Stimulated activated CD4-positive, alpha-beta T cell treated with anti-CD3 and anti-CD28 coated beads, Interleukin-1b, Interleukin-23, amount 100 ng/mL, for 24 hours (primary cell): ENCODE measurements at regions not wholly inside any gene's neighbourhood (a gene's known extent, or its start where the extent isn't known, plus 50 kb on each side); places are given as distances from the start of the nearest gene placed in this dataset.

ENCODE experiments used
- DNase-seq, 4 experiments: peaks; one replicate each; pipeline ENCODE4 v3.0.0-alpha.2; 2020; ENCODE audit warnings: low read depth in 4 of 4, low spot score in 1 of 4

GRCh38 chr3:40593351-40593750 is 68.6 kb downstream of the ZNF621 start:
- no peak for DNase-seq

DNA sequence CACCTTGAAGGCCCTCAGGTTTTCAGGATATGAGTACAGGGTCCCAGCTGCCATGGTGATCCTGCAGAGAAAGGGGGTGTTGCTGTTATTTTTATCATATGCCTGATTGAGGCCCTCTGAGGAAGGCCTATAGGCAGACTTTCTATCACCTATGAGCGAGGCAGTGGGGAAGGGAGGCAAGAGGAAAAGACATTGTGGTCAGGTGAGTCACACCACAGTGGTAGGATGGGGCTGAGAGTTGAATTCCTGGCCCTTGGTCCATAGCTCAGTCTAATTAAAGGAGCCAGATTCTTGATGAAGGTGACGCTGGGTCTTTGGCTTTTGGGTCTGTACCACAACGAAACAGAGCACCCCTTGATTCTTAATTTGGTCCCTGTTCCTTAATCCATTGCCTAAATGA is 72.7 kb downstream of the ZNF621 start:
- no peak for DNase-seq

GRCh38 chr3:40598338-40598737 is 73.6 kb downstream of the ZNF621 start:
- no peak for DNase-seq

DNA sequence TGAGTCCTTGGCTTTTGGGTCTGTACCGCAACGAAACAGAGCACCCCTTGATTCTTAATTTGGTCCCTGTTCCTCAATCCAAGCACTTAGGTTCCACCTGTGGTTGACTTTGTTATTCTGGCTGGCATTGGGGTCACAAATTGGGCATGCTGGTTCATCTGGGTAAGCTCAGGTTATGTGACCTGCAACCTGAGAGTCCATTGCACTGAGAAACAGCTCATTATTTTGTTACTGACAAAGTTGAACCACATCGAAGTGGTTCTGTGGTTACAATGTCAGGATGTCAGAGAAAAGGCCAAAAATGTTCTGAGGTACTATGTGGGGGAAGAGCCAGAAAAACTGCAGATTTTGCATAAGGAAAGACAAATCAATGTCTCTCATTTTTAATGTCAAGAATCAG is 74.2 kb downstream of the ZNF621 start:
- DNase-seq = no peak

DNA sequence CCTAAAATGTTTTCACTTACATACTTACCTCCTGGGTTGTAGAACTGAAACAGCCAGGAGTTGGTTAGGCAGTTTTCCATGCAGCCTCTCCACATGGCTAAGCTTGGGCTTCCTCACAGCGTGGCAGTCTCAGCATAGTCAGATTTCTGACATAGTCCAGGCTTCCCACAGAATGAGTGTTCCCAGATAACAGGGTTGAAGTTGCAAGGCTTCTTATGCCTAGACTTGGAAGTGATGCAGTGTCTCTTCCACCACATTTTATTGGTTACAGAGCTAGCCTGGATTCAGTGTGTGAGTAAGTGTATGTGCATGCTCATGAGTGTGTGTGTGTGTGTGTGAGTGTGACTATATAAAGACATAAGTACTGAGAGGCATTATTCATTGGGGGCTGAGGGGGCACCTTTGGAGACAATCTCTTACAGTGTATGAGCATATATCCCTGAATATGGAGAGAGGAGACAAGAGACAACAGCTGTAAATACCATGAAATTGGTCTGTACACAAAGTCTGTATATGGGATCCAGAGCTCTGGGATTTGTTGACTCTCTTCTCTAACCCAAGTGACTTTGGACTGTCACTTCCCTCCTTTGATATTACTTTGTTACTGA is 78.1 kb downstream of the ZNF621 start:
- no peak for DNase-seq

DNA sequence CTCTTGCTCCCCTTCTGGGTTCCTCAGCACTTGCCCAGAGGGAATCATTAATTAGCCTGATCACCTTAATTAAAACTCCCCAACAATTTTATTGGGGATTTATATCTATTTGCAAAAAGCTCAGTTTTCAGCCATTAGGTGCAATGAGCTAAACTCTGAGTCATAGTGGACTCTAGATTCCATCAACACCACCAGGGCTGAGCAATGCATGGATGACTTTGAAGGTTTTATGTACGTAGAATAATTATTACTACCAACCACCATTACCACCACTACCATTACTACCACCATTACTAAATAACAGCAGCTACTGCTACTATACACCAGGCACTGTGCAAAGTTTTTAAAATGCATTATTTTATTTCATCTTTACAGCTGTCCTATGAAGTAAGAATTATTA is 81.2 kb downstream of the ZNF621 start:
- no peak for DNase-seq

- DNase-seq = no peak
Observed at GRCh38 chr3:40608091-40608490, 83.3 kb downstream of the ZNF621 start.

- DNase-seq = no peak
Observed at GRCh38 chr3:40613306-40613705, 88.5 kb downstream of the ZNF621 start.

- DNase-seq = no peak
Observed at GRCh38 chr3:40615110-40615915, 90.6 kb downstream of the ZNF621 start.

DNA sequence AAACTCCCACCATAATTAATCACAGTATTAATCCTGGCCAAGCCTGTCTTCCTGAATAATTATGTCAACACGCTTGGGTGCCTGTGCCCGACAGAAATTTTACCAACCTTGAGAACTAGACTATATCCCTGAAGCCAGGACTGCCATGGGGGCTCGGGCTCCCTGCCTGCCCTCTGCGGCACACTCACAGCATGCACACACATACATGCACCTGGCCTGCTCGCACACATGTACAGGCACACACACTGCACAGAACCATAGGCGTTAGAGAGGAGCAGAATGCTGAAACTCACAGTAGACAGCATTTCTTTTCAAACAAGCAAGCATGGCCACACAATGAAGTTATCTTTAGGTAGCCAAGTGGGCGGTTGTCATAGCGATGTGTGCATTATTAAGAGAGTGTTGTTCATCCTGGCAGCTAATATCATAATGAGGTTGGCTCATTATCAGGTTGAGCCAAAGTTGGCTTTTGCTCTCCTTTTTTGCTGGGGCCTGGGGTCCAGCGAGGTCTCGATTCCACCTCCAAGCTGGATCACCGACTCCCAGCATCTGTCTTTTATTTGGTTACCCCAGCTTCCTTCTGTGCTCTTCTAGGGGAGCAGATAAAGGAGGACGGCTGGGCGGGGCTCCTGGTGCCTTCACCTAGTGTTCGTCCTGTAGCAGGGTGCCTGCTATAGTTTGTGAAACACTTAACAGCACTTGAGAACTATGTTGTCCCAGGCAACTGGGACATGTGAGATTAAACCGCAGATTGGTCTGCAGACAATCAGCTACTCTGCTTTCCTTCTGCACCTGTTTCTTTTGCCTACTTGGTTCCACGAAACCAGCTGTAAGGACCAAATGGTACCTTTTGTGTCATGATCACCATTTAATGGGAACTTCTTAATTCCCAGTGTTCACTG is 91.4 kb downstream of the ZNF621 start:
- no peak for DNase-seq

- no peak for DNase-seq
Observed at GRCh38 chr3:40617084-40617483, 92.3 kb downstream of the ZNF621 start.

DNA sequence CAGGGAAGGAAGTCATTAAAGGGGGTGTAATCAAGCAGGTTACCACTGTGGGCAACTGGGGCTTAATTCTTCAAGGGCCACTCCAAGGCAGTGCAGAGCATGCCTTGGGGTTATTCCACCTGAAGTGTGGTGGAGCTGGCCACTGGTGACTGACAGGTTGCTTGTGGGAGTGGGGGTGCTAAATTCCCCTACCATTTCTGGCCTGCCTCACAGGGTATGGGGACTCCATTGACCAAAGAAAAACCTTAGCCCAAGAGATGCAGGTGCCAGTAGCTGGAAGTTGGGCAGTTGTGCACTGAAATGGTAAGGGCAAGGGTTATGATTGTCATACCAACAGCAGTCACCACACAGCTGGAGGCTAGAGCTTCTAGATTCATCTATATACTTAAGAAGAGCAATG is 93.4 kb downstream of the ZNF621 start:
- DNase-seq = no peak

GRCh38 chr3:40620151-40620550 is 95.4 kb downstream of the ZNF621 start:
- DNase-seq = no peak

- no peak for DNase-seq
Observed at GRCh38 chr3:40621252-40621651, 96.5 kb downstream of the ZNF621 start.

DNA sequence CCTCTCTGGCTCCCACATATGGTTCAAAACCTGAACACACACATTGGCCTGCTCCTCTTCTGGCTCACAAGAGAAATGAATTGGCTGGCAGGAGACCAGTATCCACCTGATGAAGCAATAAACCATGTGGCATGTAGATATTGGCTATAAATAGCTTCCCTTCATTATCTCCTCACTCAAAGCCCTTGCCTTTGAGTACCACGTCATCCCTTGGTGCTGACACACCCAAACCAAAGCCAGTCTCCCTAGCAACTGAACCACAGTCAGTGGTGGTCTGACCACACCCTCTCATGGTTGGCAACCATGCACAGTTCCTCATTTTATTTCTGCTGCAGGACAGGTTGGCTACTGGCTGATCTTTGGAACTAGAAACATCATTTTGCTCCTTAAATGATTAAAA is 98.8 kb downstream of the ZNF621 start:
- no peak for DNase-seq

GRCh38 chr3:40624189-40624769 is 99.5 kb downstream of the ZNF621 start:
- no peak for DNase-seq

DNA sequence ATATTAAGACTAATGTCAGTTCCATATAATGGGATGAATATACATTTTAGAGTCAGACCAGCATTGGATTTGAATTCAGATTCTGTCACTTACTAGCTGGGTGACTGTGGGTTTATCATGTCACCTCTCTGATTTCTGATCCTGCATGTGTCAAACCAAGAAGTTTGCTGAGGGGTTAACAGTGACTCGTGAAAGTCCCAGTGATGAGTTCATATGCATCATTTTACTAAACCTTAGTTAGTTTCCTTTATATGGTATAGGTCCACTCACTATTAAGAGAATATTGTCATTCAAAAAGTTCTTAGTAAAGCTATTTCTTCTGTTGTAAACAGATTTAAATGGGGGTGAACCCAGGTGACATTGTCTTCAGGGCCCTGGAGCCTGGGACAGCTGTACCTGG is 102.3 kb downstream of the ZNF621 start:
- DNase-seq = no peak

- DNase-seq = no peak
Observed at GRCh38 chr3:40628984-40629383, 104.2 kb downstream of the ZNF621 start.

DNA sequence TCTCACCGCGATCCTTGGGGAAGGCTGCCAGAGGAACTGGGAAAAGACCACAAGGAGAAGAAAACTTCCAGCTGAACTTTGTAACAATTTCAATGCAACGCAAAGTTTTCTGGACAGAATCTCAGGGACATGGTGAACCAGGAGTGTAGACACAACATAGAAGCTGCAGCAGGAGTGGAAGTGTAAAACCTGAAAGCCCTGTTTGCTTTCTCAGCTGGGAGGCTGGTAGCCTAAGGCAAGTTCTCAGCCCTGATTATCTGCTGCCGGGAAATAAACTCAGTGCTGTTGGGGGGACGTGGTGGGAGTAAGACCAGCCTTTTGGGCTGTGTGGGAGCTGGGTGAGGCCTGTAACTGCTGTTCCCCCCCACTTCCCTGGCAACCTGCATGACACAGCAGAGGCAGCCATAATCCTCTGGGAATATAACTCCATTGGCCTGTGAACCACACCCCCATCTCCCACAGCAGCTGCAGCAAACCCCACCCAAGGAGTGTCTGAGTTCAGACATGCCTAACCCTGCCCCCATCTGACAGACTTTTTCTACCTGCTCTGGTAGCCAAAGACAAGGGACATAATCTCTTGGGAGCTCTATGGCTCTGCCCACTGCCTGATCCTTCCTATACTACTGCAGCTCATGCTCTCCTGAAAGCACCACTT is 106.7 kb downstream of the ZNF621 start:
- no peak for DNase-seq

DNA sequence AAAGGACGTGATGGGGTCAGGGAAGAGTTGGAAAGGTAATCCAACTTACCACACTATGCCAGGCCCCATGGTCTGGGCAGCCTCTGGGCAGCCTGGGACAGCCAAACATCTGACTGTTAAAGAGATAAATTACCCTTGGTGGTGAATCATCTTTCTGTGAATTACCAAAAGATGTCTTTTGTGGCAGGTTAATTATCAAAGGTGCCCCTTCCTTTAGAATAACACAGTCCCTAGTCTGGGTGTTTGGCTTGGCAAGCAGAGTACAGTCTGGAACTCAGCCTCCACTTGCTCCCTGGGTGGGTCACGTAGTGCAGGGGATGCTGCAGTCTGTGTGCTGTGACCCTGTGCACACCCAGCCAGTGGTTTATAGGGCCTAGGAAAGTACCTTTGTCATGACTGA is 113.1 kb downstream of the ZNF621 start:
- no peak for DNase-seq

DNA sequence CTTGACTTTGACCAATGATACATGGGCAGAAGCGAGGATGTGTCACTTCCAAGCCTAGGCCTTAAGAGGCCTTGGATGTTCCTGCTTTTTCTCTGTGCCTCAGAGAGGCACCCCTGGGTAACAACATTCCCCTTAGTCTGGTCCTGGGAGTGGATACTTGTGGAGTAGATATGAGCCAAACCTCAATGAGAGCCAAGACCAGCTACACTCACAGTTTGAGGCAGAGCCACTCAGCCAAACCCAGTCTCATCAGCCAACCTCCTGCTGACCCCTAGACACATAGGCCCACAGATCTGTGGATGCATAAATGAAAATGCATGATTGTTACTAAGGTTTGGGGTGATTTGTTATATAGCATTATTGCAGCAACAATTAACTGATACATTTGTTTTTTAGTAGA is 114.2 kb downstream of the ZNF621 start:
- no peak for DNase-seq
